ENCODE measurements at regions not wholly inside any gene's neighbourhood (a gene's known extent, or its start where the extent isn't known, plus 50 kb on each side); places are given as distances from the start of the nearest gene placed in this dataset.

DNA sequence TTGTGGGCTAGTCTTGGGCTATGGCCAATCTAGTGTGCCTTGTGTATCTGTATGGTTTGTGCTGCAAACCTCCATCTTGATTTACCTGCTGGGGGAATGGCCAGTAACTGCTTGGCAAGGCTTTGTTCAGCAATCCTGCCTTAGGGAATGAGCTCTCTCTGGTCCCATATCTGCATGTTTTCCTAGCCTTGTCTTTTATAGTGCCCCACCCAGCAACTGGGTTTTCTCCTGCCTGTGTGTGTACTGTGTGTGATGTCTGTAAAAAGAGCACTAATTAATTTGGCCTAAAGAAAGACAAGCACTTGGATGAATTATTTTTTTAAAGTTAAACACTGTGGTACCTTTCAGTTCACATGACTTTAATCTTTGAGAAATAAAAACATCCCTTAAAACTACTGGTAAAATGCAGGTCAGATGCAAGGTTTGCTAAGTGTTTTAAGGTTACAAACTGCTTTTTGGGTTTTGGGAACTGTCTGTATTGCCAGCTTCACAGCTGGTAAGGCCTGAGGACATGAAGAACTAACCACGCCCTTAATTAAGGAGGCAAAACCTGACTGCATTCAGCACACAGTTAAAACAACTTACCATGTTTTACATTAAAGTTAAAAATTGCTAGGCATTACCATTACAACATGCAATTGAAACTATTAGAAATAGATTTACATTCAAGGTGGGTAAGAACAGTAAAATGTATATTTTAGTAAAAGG lies 1169.2 kb downstream of the OTOL1 start:
- no peaks in the 10 kb centered on the region for H3K36me3 ChIP-seq (ENCODE audit: control insufficient read depth, insufficient read depth, low read length)
- no peaks in the 10 kb centered on the region for H3K27me3 ChIP-seq (ENCODE audit: control insufficient read depth, insufficient read depth, low read length)
- H3K4me3 ChIP-seq (ENCODE audit: low read depth, low read length), result no peak overlapping the region
- peaks cover 5% of the 10 kb centered on the region; the same call in 1 of the 2 replicates for H3K4me1 ChIP-seq (ENCODE audit: control insufficient read depth, insufficient read depth, low read length)
- no peak overlapping the region for H3K9ac ChIP-seq (ENCODE audit: low read length)
- peaks cover 6% of the 10 kb centered on the region for H3K9me3 ChIP-seq (ENCODE audit: control insufficient read depth, insufficient read depth, low read depth, low read length)
- H3K27ac ChIP-seq (ENCODE audit: low read depth, low read length), result no peak overlapping the region

DNA sequence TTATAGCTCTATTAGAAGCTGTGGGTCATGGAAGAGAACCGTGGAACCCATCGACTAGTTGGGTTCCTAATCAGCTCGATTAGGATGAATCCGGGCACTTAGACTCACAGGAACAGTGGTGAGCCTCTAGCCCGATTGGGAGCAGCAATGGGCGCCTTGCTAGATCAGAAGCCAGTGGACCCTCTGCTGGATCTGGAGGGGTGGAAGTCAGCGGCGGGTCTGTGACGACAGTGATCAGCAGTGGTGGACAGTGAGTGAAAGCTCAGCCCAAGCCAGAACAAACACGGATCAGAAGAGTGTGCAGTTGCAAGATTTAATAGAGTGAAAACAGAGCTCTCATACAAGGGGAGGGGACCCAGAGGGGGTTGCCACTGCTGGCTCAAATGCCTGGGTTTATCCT lies 1170.2 kb downstream of the OTOL1 start:
- peaks cover 6% of the 10 kb centered on the region for H3K9me3 ChIP-seq (ENCODE audit: control insufficient read depth, insufficient read depth, low read depth, low read length)
- H3K36me3 ChIP-seq (ENCODE audit: control insufficient read depth, insufficient read depth, low read length), result no peaks in the 10 kb centered on the region
- H3K4me3 ChIP-seq (ENCODE audit: low read depth, low read length), result no peak overlapping the region
- no peak overlapping the region for H3K27ac ChIP-seq (ENCODE audit: low read depth, low read length)
- peaks cover 5% of the 10 kb centered on the region; the same call in 1 of the 2 replicates for H3K4me1 ChIP-seq (ENCODE audit: control insufficient read depth, insufficient read depth, low read length)
- no peak overlapping the region for H3K9ac ChIP-seq (ENCODE audit: low read length)
- no peaks in the 10 kb centered on the region for H3K27me3 ChIP-seq (ENCODE audit: control insufficient read depth, insufficient read depth, low read length)

DNA sequence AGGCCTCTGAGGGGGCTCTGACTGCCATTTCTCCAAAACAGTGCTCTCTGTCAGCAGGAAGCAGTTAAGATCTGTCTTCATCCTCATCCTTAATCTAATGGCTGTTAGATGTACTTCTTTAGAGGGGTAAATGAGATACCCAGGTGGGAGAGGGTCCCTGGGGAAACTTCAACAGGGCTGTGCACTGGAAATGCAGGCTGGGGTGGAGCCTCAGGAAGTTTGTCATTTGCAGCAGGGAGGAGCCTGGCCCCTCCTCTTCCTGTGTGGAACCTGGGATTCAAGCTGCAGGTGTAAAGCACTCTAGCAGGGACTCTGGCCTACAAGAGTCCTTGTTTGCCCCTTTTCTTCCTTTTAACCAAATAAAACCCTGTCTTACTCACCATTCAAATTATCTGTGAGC lies 1173.6 kb downstream of the OTOL1 start:
- H3K27me3 ChIP-seq (ENCODE audit: control insufficient read depth, insufficient read depth, low read length), result no peaks in the 10 kb centered on the region
- peaks cover 2% of the 10 kb centered on the region; the same call in 1 of the 2 replicates for H3K9me3 ChIP-seq (ENCODE audit: control insufficient read depth, insufficient read depth, low read depth, low read length)
- no peaks in the 10 kb centered on the region for H3K36me3 ChIP-seq (ENCODE audit: control insufficient read depth, insufficient read depth, low read length)
- H3K4me1 ChIP-seq (ENCODE audit: control insufficient read depth, insufficient read depth, low read length), result peaks cover 5% of the 10 kb centered on the region; the same call in 1 of the 2 replicates
- H3K4me3 ChIP-seq (ENCODE audit: low read depth, low read length), result no peak overlapping the region
- no peak overlapping the region for H3K27ac ChIP-seq (ENCODE audit: low read depth, low read length)
- H3K9ac ChIP-seq (ENCODE audit: low read length), result no peak overlapping the region

DNA sequence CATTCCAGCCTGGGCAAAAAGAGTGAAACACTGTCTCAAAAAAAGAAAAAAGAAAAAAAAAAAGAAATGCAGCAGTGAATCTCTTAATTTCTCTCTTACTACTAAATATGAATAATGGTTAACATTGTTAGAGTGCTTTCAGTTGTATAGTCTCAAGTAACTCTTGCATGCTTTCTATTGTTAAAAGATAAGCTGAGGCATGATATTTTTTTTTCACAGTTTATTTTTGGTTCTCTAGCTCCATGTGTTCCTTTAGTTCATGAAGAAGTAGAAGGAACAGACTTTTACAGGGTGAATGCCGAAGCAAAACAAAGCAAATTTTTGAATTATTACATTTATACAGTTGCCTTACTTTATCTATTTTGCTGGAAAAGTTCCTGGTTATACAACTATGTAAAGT lies 1180.9 kb downstream of the OTOL1 start:
- Histone ChIP-seq H3K27me3 (ENCODE audit: control insufficient read depth, insufficient read depth, low read length) (no peaks in the 10 kb centered on the region), H3K9ac (ENCODE audit: low read length) (no peak overlapping the region), H3K9me3 (ENCODE audit: control insufficient read depth, insufficient read depth, low read depth, low read length) (no peaks in the 10 kb centered on the region), H3K36me3 (ENCODE audit: control insufficient read depth, insufficient read depth, low read length) (no peaks in the 10 kb centered on the region), H3K4me3 (ENCODE audit: low read depth, low read length) (no peak overlapping the region), H3K4me1 (ENCODE audit: control insufficient read depth, insufficient read depth, low read length) (peaks cover 16% of the 10 kb centered on the region; the same call in 1 of the 2 replicates), H3K27ac (ENCODE audit: low read depth, low read length) (no peak overlapping the region)

DNA sequence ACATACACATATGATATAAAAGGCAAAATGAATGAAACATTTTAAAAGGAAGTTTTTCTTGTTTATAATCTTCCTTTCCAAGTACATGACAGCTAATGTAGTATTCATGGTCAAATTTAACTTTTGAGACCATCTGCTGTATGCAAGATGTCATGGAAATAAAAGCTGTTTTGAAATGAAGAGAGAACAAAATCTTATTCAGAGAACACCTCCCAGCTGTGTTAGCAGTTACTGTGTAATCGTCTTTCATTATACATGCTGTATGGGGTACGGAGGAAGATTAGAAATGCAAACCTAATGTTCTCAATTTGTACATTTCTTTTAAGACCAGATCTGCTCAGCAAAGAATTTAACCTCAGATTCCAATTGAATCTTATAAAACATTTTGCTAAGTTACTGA lies 1182.3 kb downstream of the OTOL1 start:
- H3K27ac ChIP-seq (ENCODE audit: low read depth, low read length), result no peak overlapping the region

DNA sequence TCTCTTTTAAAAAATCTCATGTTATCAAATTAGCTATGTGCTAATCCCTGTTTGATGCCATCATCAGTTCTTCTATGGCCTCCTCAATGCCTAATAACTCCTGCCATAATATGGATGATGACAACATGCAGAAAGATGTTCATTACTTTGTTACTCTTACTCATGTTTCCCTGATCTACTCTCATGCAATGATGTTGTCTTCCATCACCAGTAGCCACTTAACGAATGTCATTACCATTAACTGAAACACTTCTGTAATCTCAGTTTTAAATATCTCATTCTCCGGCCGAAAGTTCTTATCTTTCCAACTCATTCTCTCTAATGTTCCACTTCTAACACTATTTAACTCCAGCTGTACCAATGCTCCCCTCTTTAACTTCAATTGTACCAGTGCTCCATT lies 1187.7 kb downstream of the OTOL1 start:
- Histone ChIP-seq H3K9me3 (ENCODE audit: control insufficient read depth, insufficient read depth, low read depth, low read length) (no peaks in the 10 kb centered on the region), H3K27me3 (ENCODE audit: control insufficient read depth, insufficient read depth, low read length) (no peaks in the 10 kb centered on the region), H3K4me3 (ENCODE audit: low read depth, low read length) (no peak overlapping the region)

More for the DNA sequence above, 1182.3 kb downstream of the OTOL1 start:
- H3K4me1 ChIP-seq (ENCODE audit: control insufficient read depth, insufficient read depth, low read length), result peaks cover 16% of the 10 kb centered on the region; the same call in 1 of the 2 replicates
- no peaks in the 10 kb centered on the region for H3K36me3 ChIP-seq (ENCODE audit: control insufficient read depth, insufficient read depth, low read length)
- H3K9me3 ChIP-seq (ENCODE audit: control insufficient read depth, insufficient read depth, low read depth, low read length), result no peaks in the 10 kb centered on the region
- H3K9ac ChIP-seq (ENCODE audit: low read length), result no peak overlapping the region
- no peak overlapping the region for H3K4me3 ChIP-seq (ENCODE audit: low read depth, low read length)
- no peaks in the 10 kb centered on the region for H3K27me3 ChIP-seq (ENCODE audit: control insufficient read depth, insufficient read depth, low read length)

DNA sequence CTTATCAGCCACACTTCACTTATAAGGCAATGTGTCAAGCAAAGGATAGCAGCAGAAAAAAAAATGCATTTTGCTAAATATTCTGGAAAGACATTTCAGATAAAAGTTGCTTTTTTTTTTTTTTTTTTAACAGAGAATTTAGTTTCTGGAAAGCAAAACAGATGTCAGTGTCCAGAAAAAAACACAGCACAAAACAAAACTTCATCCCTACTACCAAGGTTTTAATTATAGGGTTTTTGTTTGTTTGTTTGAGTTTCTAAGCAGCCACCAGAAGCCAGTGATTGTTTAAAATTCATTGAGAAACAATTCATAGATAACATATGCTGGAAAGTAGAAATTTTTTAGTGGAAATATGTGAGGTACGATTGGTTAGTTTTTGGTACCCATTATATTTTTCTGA lies 1202.7 kb downstream of the OTOL1 start:
- Histone ChIP-seq H3K9ac (ENCODE audit: low read length) (no peak overlapping the region), H3K36me3 (ENCODE audit: control insufficient read depth, insufficient read depth, low read length) (no peaks in the 10 kb centered on the region; the same call in 1 of the 2 replicates), H3K9me3 (ENCODE audit: control insufficient read depth, insufficient read depth, low read depth, low read length) (peaks cover 7% of the 10 kb centered on the region), H3K4me1 (ENCODE audit: control insufficient read depth, insufficient read depth, low read length) (no peaks in the 10 kb centered on the region), H3K27me3 (ENCODE audit: control insufficient read depth, insufficient read depth, low read length) (no peaks in the 10 kb centered on the region), H3K27ac (ENCODE audit: low read depth, low read length) (no peak overlapping the region), H3K4me3 (ENCODE audit: low read depth, low read length) (no peak overlapping the region)

More for the DNA sequence above, 1187.7 kb downstream of the OTOL1 start:
- Histone ChIP-seq H3K4me1 (ENCODE audit: control insufficient read depth, insufficient read depth, low read length) (peaks cover 11% of the 10 kb centered on the region; the same call in 1 of the 2 replicates), H3K9ac (ENCODE audit: low read length) (no peak overlapping the region), H3K36me3 (ENCODE audit: control insufficient read depth, insufficient read depth, low read length) (no peaks in the 10 kb centered on the region), H3K27ac (ENCODE audit: low read depth, low read length) (no peak overlapping the region)

DNA sequence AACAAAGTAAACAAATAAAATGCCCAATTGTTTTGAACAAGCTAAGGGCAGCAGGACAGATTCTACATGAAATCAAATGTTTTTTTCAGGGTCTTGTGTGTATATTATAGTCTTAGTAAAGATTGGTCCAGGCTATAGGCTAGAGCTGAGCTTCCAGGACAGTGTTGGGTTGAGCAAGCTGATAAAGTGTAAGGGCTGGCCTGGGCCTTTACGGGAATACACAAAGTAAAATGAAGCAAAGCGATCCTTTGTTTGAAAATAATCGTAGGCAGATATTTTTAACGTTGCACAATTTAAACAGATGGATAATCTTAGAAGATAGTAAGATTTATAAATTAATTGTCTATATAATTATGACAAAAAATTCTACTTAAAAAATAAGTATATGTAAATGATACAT lies 1204.6 kb downstream of the OTOL1 start:
- H3K9me3 ChIP-seq (ENCODE audit: control insufficient read depth, insufficient read depth, low read depth, low read length), result peaks cover 7% of the 10 kb centered on the region
- no peaks in the 10 kb centered on the region for H3K4me1 ChIP-seq (ENCODE audit: control insufficient read depth, insufficient read depth, low read length)
- no peak overlapping the region for H3K9ac ChIP-seq (ENCODE audit: low read length)
- no peaks in the 10 kb centered on the region; the same call in 1 of the 2 replicates for H3K36me3 ChIP-seq (ENCODE audit: control insufficient read depth, insufficient read depth, low read length)
- no peak overlapping the region for H3K4me3 ChIP-seq (ENCODE audit: low read depth, low read length)
- H3K27ac ChIP-seq (ENCODE audit: low read depth, low read length), result no peak overlapping the region
- no peaks in the 10 kb centered on the region for H3K27me3 ChIP-seq (ENCODE audit: control insufficient read depth, insufficient read depth, low read length)

DNA sequence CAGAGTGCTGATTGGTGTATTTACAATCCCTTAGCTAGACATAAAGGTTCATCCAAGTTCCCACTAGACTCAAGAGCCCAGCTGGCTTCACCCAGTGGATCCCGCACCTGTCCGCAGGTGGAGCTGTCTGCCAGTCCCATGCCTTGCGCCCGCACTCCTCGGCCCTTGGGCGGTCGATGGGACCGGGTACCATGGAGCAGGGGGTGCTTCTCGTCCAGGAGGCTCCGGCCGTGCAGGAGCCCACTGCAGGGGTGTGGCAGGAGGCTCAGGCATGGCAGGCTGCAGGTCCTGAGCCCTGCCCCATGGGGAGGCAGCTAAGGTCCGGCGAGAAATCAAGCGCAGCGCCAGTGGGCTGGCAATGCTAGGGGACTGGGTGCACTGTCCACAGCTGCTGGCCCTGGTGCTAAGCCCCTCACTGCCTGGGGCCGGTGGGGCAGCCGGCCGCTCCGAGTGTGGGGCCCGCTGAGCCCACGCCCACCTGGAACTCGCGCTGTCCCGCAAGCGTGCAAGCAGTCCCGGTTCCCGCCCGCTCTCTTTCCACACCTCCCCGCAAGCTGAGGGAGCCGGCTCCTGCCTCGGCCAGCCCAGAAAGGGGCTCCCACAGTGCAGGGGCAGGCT lies 1206.3 kb downstream of the OTOL1 start:
- no peaks in the 10 kb centered on the region; the same call in 1 of the 2 replicates for H3K36me3 ChIP-seq (ENCODE audit: control insufficient read depth, insufficient read depth, low read length)
- peaks cover 7% of the 10 kb centered on the region for H3K9me3 ChIP-seq (ENCODE audit: control insufficient read depth, insufficient read depth, low read depth, low read length)
- H3K27me3 ChIP-seq (ENCODE audit: control insufficient read depth, insufficient read depth, low read length), result no peaks in the 10 kb centered on the region

DNA sequence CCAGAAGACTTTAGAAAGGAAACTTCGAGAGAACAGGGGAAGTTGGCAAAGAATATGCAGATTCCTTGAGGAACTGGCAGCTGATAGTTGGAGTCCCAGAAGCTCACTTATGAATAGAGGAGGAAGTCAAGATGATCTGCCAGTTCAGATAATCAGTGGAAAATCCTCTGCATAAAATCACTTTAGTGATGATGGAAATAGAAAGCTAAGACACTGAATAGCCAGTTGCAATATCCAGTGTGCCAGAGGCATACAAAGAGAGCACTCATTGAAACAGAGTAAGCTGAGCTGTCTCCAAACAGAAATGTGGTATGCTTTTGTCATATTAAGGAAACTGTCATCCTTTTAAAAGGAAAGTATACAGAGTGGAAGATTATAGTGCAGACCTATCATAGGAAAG lies 1207.6 kb downstream of the OTOL1 start:
- Histone ChIP-seq H3K9me3 (ENCODE audit: control insufficient read depth, insufficient read depth, low read depth, low read length) (peaks cover 7% of the 10 kb centered on the region), H3K27ac (ENCODE audit: low read depth, low read length) (no peak overlapping the region), H3K36me3 (ENCODE audit: control insufficient read depth, insufficient read depth, low read length) (peaks cover under 1% of the 10 kb centered on the region; the same call in 1 of the 2 replicates), H3K4me1 (ENCODE audit: control insufficient read depth, insufficient read depth, low read length) (no peaks in the 10 kb centered on the region), H3K9ac (ENCODE audit: low read length) (no peak overlapping the region), H3K4me3 (ENCODE audit: low read depth, low read length) (no peak overlapping the region), H3K27me3 (ENCODE audit: control insufficient read depth, insufficient read depth, low read length) (no peaks in the 10 kb centered on the region)

More for the DNA sequence above, 1206.3 kb downstream of the OTOL1 start:
- Histone ChIP-seq H3K4me3 (ENCODE audit: low read depth, low read length) (no peak overlapping the region), H3K27ac (ENCODE audit: low read depth, low read length) (no peak overlapping the region), H3K9ac (ENCODE audit: low read length) (no peak overlapping the region), H3K4me1 (ENCODE audit: control insufficient read depth, insufficient read depth, low read length) (no peaks in the 10 kb centered on the region)

DNA sequence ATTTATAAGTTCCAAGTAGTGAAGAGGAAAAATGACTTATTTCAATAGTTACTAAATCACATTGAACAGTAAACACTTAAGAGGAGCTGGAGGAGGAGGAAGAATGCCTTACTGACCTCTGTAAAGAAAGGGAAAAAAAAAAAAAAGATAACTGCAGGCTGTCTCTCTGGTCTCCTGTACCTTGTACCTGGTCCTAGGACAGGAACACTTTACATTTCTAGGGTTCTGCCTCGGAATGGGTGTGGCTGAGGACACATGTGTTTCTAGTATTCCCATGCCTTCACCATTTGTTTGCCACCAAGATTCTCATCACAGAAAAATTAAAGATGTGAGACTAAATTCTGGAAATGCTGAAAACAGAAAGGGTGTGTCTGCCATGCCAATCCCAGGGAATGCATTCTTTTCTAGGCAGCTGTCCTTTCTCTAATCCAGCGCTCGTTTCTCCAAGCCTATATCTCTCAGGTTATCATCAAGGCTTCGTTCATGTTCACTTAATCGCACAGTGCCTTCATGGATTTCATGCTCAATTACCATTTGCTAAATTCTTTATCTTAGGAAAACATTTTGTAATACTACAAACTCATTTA lies 1208.3 kb downstream of the OTOL1 start:
- Histone ChIP-seq H3K9me3 (ENCODE audit: control insufficient read depth, insufficient read depth, low read depth, low read length) (peaks cover 7% of the 10 kb centered on the region), H3K9ac (ENCODE audit: low read length) (no peak overlapping the region), H3K4me1 (ENCODE audit: control insufficient read depth, insufficient read depth, low read length) (no peaks in the 10 kb centered on the region), H3K27ac (ENCODE audit: low read depth, low read length) (no peak overlapping the region), H3K27me3 (ENCODE audit: control insufficient read depth, insufficient read depth, low read length) (no peaks in the 10 kb centered on the region), H3K36me3 (ENCODE audit: control insufficient read depth, insufficient read depth, low read length) (peaks cover 4% of the 10 kb centered on the region; the same call in 1 of the 2 replicates), H3K4me3 (ENCODE audit: low read depth, low read length) (no peak overlapping the region)
